Stomach (tissue), 8 donors: ENCODE measurements at regions not wholly inside any gene's neighbourhood (a gene's known extent, or its start where the extent isn't known, plus 50 kb on each side); places are given as distances from the start of the nearest gene placed in this dataset.
A peak's percentile ranks its signal among the peaks of the same experiment; 100 is the strongest.
"Not testable (repeated sequence)": the region's sequence is repeated elsewhere in the genome, so short reads cannot be mapped to it uniquely, and the experiment has no call there.

Experiments used
- DNase-seq, 2 donors: peaks; one replicate each; pipeline versions ENCODE4 v3.0.0 to v3.0.0-alpha.2; 2013 to 2019
- H3K27ac ChIP-seq, 5 donors: fragments of 200-600 bp in 4 of 5; sonication (generic) in 4 of 5; one replicate each; pipeline ENCODE4 v1.5.1; 2013 to 2019; ENCODE audit warnings: mild to moderate bottlenecking in 1 of 5, moderate library complexity in 1 of 5
- H3K27me3 ChIP-seq, 3 donors: fragments of 200-600 bp; sonication (generic); one replicate each; pipeline ENCODE4 v1.5.1; 2017 to 2019; ENCODE audit warnings: mixed run types in 1 of 3
- H3K36me3 ChIP-seq, 4 donors: fragments of 200-600 bp; sonication (generic); 1 replicate in 3 of 4; 2 replicates in 1 of 4; pipeline ENCODE4 v1.5.1; 2016 to 2019
- H3K4me1 ChIP-seq, 4 donors: fragments of 200-600 bp; sonication (generic); one replicate each; pipeline ENCODE4 v1.5.1; 2016 to 2019
- H3K4me3 ChIP-seq, 4 donors: fragments of 200-600 bp; sonication (generic) in 3 of 4; one replicate each; pipeline ENCODE4 v1.5.1; 2016 to 2019; ENCODE audit warnings: mild to moderate bottlenecking in 1 of 4
- H3K9me3 ChIP-seq, 4 donors: fragments of 200-600 bp; sonication (generic); one replicate each; pipeline ENCODE4 v1.5.1; 2016 to 2019
- EP300 ChIP-seq: sonication (generic); formaldehyde crosslinking; IDR thresholded peaks from one replicate; pipeline ENCODE4 v1.6.1; 2017; ENCODE audit warnings: antibody characterized with exemption
- POLR2A ChIP-seq, 4 donors: fragments of 450-650 bp; IDR thresholded peaks; one replicate each; pipeline ENCODE4 v1.6.1; 2016; ENCODE audit warnings: antibody characterized with exemption in 4 of 4, control low read depth in 2 of 4, mild to moderate bottlenecking in 1 of 4, moderate library complexity in 1 of 4
- POLR2AphosphoS5 ChIP-seq, 3 donors: sonication (generic); formaldehyde crosslinking; IDR thresholded peaks; one replicate each; pipeline ENCODE4 v1.6.1; 2016; ENCODE audit warnings: antibody characterized with exemption in 3 of 3
- WGBS, 5 donors: extraction: QIAGEN DNeasy Blood & Tissue Kit in 3 of 5; methylation state at CpG; one replicate each; pipeline versions ENCODE4 v1.1.5 to v1.1.7; 2013 to 2018; 5-methylcytosine and 5-hydroxymethylcytosine counted together
- intact Hi-C: fragments of 100-400 bp; cut with DNase I; formaldehyde crosslinking; loops from one replicate; pipeline ENCODE4 v1.15.1; 2023; ENCODE audit warnings: low total_unique reads
- small RNA-seq, 4 donors: library from RNA; depleted of rRNA; stranded (forward); fragments of <200 nt; gene quantifications; one replicate each; pipeline ENCODE3, GENCODE V24; 2016
- TF ChIP-seq, protein P1 (sequence below), 7 experiments: fragments of 450-650 bp in 4 of 7; fragments of 200-600 bp in 3 of 7; sonication (generic) in 3 of 7; IDR thresholded peaks; one replicate each; pipeline ENCODE4 v1.5.1; 2016 to 2019; ENCODE audit warnings: antibody characterized with exemption in 7 of 7, control low read depth in 2 of 7, mild to moderate bottlenecking in 1 of 7
- donor health status: healthy with polysubstance abuse.
- donor health status: Bipolar disorder and iron deficiency.
- donor health status: healthy.

DNA sequence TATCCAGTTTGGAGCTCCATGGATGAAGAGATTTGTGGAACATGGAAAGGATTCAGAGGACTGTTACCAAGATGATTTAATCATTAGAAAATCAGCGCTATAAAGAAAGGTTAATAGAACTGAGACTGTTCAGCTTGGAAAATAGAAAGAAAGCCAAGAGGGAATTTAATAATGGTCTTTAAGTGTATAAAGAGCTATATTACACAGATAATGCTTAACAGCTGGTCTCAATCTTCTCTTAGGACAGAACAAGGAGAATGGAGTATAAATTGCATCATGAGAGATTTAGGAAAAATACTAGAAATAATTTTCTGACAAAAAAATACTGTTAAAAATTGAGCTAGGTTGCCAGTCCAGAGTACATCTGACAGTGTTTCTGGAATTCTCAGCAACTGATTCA, 91.3 kb upstream of the MAGEC2 start:
- H3K9me3 ChIP-seq = no peaks in the 10 kb centered on the region
- H3K36me3 ChIP-seq = no peaks in the 10 kb centered on the region
- TF ChIP-seq POLR2AphosphoS5 (IDR thresholded peaks at IDR 0.05) = no peak

GRCh38 chrX:142295190-142295589, 90.1 kb upstream of the MAGEC2 start:
- no peaks in the 10 kb centered on the region for H3K9me3 ChIP-seq
- TF ChIP-seq POLR2AphosphoS5 (IDR thresholded peaks at IDR 0.05) (no peak), EP300 (no peak), POLR2A (IDR thresholded peaks at IDR 0.05) (no peak)
- TF ChIP-seq, protein P1, sequence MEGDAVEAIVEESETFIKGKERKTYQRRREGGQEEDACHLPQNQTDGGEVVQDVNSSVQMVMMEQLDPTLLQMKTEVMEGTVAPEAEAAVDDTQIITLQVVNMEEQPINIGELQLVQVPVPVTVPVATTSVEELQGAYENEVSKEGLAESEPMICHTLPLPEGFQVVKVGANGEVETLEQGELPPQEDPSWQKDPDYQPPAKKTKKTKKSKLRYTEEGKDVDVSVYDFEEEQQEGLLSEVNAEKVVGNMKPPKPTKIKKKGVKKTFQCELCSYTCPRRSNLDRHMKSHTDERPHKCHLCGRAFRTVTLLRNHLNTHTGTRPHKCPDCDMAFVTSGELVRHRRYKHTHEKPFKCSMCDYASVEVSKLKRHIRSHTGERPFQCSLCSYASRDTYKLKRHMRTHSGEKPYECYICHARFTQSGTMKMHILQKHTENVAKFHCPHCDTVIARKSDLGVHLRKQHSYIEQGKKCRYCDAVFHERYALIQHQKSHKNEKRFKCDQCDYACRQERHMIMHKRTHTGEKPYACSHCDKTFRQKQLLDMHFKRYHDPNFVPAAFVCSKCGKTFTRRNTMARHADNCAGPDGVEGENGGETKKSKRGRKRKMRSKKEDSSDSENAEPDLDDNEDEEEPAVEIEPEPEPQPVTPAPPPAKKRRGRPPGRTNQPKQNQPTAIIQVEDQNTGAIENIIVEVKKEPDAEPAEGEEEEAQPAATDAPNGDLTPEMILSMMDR (IDR thresholded peaks at IDR 0.05) = no peak
- intact Hi-C loops = no loop called here
- H3K4me3 ChIP-seq = no peak overlapping the region
- no peak overlapping the region for H3K27ac ChIP-seq
- H3K27me3 ChIP-seq = no peaks in the 10 kb centered on the region
- H3K36me3 ChIP-seq = no peaks in the 10 kb centered on the region
- no peak for DNase-seq
- 67 to 81% (median 69%) methylated on average over 3 of the region's 3 CpGs for WGBS, 5 donors
- H3K4me1 ChIP-seq = no peaks in the 10 kb centered on the region

More for the DNA sequence above, 91.3 kb upstream of the MAGEC2 start:
- 64 to 91% (median 76%) methylated on average over 1 of the region's 1 CpG for WGBS, 5 donors
- Histone ChIP-seq H3K27ac (no peak overlapping the region), H3K4me3 (no peak overlapping the region), H3K27me3 (no peaks in the 10 kb centered on the region), H3K4me1 (no peaks in the 10 kb centered on the region)
- intact Hi-C loops = no loop called here
- peak in 1 of 2 donors; percentile 33 for DNase-seq

GRCh38 chrX:142270166-142270565, 65.1 kb upstream of the MAGEC2 start:
- H3K36me3 ChIP-seq, H3K4me3 ChIP-seq, H3K4me1 ChIP-seq, H3K9me3 ChIP-seq, H3K27me3 ChIP-seq, H3K27ac ChIP-seq, intact Hi-C loops: not testable (repeated sequence)
- 37 to 64% (median 62%) methylated on average over 6 to 7 of the region's 7 CpGs for WGBS, 5 donors
- peak in 1 of 2 donors; percentile 35 for DNase-seq

GRCh38 chrX:142266417-142266816, 61.3 kb upstream of the MAGEC2 start:
- Histone ChIP-seq H3K4me1 (no peaks in the 10 kb centered on the region), H3K27me3 (no peaks in the 10 kb centered on the region), H3K27ac (no peak overlapping the region), H3K36me3 (no peaks in the 10 kb centered on the region), H3K9me3 (peaks cover 0 to 9% (median 0%) of the 10 kb centered on the region in 4 donors), H3K4me3 (no peak overlapping the region)
- intact Hi-C loops = no loop called here
- no peak for DNase-seq
- TF ChIP-seq POLR2A (IDR thresholded peaks at IDR 0.05) (no peak), EP300 (no peak), POLR2AphosphoS5 (IDR thresholded peaks at IDR 0.05) (no peak)
- TF ChIP-seq, protein P1 (IDR thresholded peaks at IDR 0.05) = no peak
- 81 to 90% (median 88%) methylated on average over 7 to 10 of the region's 10 CpGs for WGBS, 5 donors

- DNase-seq, H3K4me1 ChIP-seq, H3K27ac ChIP-seq, intact Hi-C loops, H3K9me3 ChIP-seq, H3K27me3 ChIP-seq, H3K36me3 ChIP-seq, H3K4me3 ChIP-seq: not testable (repeated sequence)
- WGBS, 5 donors = 87 to 93% (median 90%) methylated on average over 16 of the region's 16 CpGs
Observed at GRCh38 chrX:142265549-142265948, 60.5 kb upstream of the MAGEC2 start.

- Histone ChIP-seq H3K4me3 (no peak overlapping the region), H3K27ac (no peak overlapping the region), H3K36me3 (no peaks in the 10 kb centered on the region), H3K4me1 (no peaks in the 10 kb centered on the region), H3K9me3 (no peaks in the 10 kb centered on the region), H3K27me3 (no peaks in the 10 kb centered on the region)
- 37 to 52% (median 48%) methylated on average over 3 of the region's 3 CpGs for WGBS, 5 donors
- intact Hi-C loops = no loop called here
- TF ChIP-seq EP300 (no peak), POLR2A (IDR thresholded peaks at IDR 0.05) (no peak), POLR2AphosphoS5 (IDR thresholded peaks at IDR 0.05) (no peak)
- TF ChIP-seq, protein P1 (IDR thresholded peaks at IDR 0.05) = no peak
- DNase-seq = peak in 1 of 2 donors; percentile 4
Observed at GRCh38 chrX:142256935-142257334, 51.8 kb upstream of the MAGEC2 start.

Small RNA genes in the stretch of these regions (small RNA-seq; reads per million reads assigned to genes)
- gene RNA5SP516 = 0 reads per million in 4 donors
